HK-2 (cell line): ENCODE measurements at regions not wholly inside any gene's neighbourhood (a gene's known extent, or its start where the extent isn't known, plus 50 kb on each side); places are given as distances from the start of the nearest gene placed in this dataset.
"Not testable (repeated sequence)": the region's sequence is repeated elsewhere in the genome, so short reads cannot be mapped to it uniquely, and the experiment has no call there.

Experiments used
- DNase-seq: peaks from one replicate; pipeline ENCODE4 v3.0.0-alpha.2; 2018; ENCODE audit not compliant: unreplicated experiment

GRCh38 chr13:30816736-30817135 is 81.4 kb downstream of the ALOX5AP start:
- DNase-seq, result no peak

DNA sequence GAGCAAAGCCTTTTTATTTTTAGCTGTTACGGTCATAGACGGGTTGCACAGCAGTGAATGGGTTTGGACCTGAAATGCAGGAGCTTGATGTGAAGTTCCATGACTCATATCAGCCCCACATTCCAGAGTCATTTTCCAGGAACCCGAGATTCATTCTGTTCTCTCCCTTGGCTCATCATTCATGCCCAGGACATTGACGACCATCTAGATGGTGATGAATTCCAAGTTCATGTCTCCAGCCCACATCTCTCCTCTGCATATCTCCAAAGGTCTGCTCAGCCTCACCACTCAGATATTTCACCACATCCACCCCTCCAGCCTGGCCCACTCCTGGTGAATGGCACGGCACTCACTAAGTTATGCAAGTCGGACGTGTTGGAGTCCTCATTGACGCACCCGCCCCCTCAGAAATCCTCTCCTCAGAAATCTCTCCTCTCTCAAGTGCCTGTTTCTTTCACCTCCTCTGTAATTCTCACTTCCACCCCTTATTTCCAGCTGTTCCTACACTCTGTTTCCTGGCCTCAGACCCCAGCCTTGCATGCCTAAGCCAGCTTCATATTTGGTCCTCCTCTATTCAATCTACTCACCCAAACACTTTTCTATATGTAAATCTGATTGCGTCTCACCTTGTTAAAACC is 83.1 kb downstream of the ALOX5AP start:
- DNase-seq, result no peak

GRCh38 chr13:30819136-30819888 is 84.0 kb downstream of the ALOX5AP start:
- DNase-seq, result no peak

- no peak for DNase-seq
Measured at GRCh38 chr13:30821421-30821820, 84.7 kb upstream of the MEDAG start.

- no peak for DNase-seq
Measured at GRCh38 chr13:30824651-30825050, 81.4 kb upstream of the MEDAG start.

- DNase-seq, result no peak
Measured at GRCh38 chr13:30826911-30827577, 79.0 kb upstream of the MEDAG start.

GRCh38 chr13:30827578-30827925 is 78.5 kb upstream of the MEDAG start:
- DNase-seq, result no peak

GRCh38 chr13:30829145-30829832 is 76.8 kb upstream of the MEDAG start:
- DNase-seq, result peak; percentile 61

DNA sequence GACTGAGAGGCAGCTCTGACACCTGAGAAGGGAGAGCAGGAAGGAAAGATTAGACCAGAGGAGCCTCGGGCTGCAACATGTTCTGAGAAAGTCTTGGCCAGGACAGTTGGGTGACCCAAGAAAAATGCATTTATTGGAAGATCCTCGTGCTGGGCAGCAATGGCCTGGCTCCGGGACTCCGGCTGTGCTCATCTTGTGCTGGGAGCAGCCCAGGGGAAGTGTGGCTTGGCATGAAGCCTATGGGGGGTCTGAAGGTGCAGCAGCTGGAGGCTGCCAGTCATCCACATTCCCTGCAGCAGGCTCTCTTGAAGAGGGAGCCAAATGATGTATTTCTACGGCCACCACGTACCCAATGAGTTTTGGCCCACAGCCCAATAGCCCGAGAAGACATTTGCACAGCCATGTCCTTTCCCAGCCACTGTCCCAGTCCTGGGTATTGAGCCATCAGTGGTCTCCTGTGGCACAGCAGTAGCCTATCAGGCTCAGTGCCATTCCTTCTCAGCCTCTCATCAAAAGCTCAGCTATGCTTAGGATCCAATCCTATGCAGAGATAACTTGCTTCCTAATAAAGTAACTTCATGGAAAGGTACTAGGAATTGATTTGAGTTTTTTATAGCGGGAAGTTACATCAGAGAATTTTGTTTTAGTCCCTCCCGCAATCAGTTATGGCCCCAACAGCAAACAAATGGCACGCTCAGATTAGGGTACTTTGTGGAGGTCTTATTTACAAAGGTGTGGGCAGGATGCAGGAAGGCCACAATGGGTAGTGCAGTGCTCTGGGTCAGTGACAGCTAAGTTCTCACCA is 76.0 kb upstream of the MEDAG start:
- DNase-seq, result no peak

DNA sequence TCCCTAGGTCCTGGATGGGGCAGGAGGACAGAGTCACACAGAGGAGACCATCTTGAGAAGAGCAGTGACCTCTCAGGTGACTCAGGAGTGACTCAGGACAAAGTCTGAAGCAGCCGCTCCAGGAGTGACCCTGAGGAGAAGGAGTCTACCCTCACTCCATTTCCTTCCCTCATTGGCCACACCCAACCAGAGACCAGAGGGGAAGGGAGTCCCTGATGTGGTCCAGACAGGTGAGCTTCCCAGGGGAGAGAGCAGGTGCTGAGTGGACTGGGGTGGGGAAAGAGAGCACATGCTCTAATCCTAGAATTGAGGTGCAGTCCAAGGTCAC is 75.5 kb upstream of the MEDAG start:
- DNase-seq, result no peak

DNA sequence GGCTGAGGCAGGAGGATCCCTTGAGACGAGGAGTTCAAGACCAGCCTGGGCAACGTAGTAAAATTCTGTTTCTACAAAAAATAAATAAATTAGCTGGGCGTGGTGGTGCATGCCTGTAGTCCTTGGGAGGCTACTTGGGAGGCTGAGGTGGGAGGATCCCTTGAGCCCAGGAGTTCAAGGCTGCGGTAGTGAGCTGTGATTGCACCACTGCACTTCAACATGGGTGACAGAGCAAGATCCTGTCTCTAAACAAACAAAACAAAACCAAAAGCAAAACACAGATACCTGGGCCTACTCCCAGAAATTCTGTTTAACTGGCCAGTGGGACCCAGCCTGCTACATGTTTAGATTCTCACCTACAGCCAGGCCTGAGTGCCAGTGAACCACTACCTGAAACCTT is 74.6 kb upstream of the MEDAG start:
- DNase-seq, result no peak

DNA sequence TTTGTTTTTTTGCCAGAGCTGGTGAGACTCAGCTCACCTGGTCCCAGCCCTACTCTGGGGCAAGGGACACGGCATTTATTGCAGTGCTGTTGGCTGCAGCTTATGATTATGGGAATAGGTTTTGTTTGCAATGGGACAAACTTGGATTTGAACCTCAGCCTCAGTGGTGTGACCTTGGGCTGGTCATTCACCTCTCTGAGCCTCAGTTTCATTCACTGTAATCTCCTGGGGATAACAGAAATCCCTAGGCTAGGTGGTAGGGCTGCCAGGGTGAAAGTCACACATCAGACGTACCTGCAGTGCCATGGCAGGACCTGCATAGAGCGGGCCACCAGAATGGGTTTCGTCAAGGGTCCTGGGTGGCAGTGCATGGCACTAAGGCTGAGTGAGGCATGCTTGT is 73.7 kb upstream of the MEDAG start:
- DNase-seq, result no peak

- peak; percentile 71 for DNase-seq
Measured at GRCh38 chr13:30832845-30833332, 73.2 kb upstream of the MEDAG start.

- DNase-seq, result no peak
Measured at GRCh38 chr13:30835442-30835841, 70.6 kb upstream of the MEDAG start.

DNA sequence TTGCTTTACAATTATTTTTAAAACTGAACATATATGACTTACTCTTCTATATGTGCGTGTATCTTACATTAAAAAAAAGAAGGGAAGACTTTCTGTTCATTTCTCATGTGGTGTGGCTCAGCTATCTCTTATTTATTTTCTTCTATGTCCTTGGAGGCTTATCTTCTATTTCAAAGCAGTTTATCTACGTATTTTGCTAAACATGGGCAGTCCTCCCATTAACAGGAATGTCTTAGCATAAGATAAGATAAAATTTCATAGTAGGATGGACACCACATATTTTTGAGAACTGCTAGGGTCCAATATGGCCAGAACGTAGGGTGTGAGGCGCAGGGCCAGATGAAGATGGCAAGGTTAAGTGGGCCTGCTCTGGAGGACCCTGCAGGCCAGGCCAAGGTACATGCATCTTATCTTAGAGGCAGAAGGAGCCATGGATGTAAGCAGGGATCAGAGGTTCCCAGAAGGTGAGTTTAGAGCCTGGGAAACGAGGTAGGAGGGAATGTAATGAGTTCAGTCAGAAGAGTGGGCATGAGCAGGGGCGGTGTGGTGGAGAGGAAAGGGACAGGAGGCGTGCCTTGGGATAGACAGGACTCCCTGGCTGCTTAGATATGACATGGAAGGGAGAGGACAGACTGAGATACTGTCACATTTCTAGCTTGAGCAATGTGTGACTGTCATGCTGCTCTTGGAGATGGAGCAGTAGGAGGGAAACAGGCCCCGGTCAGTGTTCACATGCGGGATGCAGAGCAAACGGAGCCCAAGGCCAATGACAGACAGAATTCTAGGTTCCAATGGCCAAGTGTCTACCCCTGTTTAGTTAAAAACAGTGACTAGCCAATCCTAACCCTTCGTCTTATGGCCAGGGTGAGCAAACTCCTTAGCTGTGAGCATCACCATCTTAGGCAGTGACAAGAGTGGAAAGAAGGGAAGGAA is 68.6 kb upstream of the MEDAG start:
- DNase-seq, result no peak

DNA sequence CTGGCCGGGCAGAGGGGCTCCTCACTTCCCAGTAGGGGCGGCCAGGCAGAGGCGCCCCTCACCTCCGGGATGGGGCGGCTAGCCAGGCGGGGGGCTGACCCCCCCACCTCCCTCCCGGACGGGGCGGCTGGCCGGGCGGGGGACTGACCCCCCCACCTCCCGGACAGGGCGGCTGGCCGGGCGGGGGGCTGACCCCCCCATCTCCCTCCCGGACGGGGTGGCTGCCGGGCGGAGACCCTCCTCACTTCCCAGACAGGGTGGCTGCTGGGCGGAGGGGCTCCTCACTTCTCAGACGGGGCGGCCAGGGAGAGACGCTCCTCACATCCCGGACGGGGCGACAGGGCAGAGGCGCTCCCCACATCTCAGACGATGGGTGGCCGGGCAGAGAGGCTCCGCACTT is 66.4 kb upstream of the MEDAG start:
- DNase-seq, result not testable (repeated sequence)

GRCh38 chr13:30840515-30840914 is 65.6 kb upstream of the MEDAG start:
- no peak for DNase-seq

DNA sequence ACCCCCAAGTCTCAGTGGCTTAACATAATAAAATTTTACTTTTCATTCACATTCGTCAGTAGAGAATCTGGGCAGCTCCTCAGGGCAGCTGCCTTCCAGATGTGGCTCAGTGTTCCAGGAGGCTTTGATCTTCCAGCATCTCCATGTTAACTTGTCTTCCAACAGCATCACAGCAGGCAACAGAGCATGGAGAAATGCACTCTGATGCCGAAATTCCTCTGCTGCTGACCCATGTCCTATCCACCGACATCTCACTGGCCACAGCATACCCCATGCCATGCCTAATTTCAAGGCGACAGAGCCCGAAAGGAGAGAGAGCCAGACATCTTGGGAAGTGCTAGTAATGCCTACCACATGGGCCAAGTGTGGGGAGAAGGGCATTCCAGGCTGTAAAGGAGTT is 64.9 kb upstream of the MEDAG start:
- DNase-seq, result no peak

- DNase-seq, result no peak
Measured at GRCh38 chr13:30843548-30843947, 62.5 kb upstream of the MEDAG start.

DNA sequence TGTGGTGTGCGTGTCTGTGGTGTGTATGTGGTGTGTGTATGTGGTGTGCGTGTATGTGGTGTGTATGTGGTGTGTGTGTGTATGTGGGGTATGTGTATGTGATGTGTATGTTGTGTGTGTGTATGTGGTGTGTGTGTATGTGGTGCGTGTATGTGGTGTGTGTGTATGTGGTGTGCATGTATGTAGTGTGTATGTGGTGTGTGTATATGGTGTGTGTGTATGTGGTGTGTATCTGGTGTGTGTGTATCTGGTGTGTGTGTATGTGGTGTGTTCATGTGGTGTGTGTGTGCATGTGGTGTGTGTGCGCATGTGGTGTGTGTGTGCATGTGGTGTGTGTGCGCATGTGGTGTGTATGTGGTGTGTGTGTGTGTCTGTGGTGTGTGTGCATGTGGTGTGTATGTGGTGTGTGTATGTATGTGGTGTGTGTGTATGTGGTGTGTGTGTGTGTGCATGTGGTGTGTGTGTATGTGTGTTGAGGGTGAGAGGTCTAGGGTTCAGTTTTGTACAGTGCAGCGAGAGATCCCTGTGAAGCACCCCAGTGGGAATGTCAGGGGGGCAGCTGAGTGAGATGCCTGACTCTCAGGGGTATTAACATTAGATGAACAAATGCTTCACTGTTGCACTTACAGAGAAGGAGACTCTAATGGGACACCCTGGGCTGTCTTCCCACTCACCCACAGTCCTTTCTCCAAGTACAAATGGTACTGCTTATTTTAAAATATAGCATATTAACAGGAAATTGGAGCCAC is 61.3 kb upstream of the MEDAG start:
- no peak for DNase-seq
